PC-9 (cell line): ENCODE measurements at regions not wholly inside any gene's neighbourhood (a gene's known extent, or its start where the extent isn't known, plus 50 kb on each side); places are given as distances from the start of the nearest gene placed in this dataset.

ENCODE experiments used
- BruUV-seq: library from RNA; stranded (reverse); fragments of 400-500 nt; replicated peaks from 2 replicates; lab custom pipeline; 2021; lab: Mats Ljungman, UMichigan
- CTCF ChIA-PET: fragments of 300-600 bp; sonication (Branson Sonifier 250); formaldehyde crosslinking; loops from one replicate; lab custom pipeline; 2022; ENCODE audit warnings: antibody characterized with exemption; lab: Charles Lee
- POLR2A ChIA-PET: fragments of 300-600 bp; sonication (Branson Sonifier 250); formaldehyde crosslinking; loops from one replicate; lab custom pipeline; 2022; ENCODE audit warnings: antibody characterized with exemption; ENCODE audit not compliant: unreplicated experiment; lab: Charles Lee
- DNase-seq, 2 experiments: peaks; one replicate each; pipeline versions ENCODE4 v3.0.0 to v3.0.0-alpha.2; 2015 to 2022; ENCODE audit warnings: mixed read lengths in 1 of 2
- H2AFZ ChIP-seq: fragments of 200-600 bp; sonication (generic); 2 replicates; pipeline ENCODE4 v1.8.1; 2017; ENCODE audit warnings: antibody characterized with exemption
- H3F3A ChIP-seq: fragments of 200-600 bp; sonication (generic); 2 replicates; pipeline ENCODE4 v1.8.1; 2017; ENCODE audit warnings: antibody characterized with exemption, mild to moderate bottlenecking, low read depth; ENCODE audit not compliant: insufficient read depth
- H3K27ac ChIP-seq: fragments of 200-600 bp; sonication (generic); 2 replicates; pipeline ENCODE4 v1.6.1; 2016; ENCODE audit warnings: mixed run types
- H3K27me3 ChIP-seq: fragments of 200-600 bp; sonication (generic); 2 replicates; pipeline ENCODE4 v1.6.1; 2016; ENCODE audit warnings: low read depth, mixed run types; ENCODE audit not compliant: insufficient read depth
- H3K36me3 ChIP-seq: fragments of 200-600 bp; sonication (generic); 2 replicates; pipeline ENCODE4 v1.6.1; 2016; ENCODE audit warnings: low read depth, mixed run types
- H3K4me1 ChIP-seq: fragments of 200-600 bp; sonication (generic); replicated peaks from 2 replicates; pipeline ENCODE4 v1.6.1; 2016; ENCODE audit warnings: mixed run types; ENCODE audit not compliant: insufficient read depth
- H3K4me2 ChIP-seq: fragments of 200-600 bp; sonication (generic); 2 replicates; pipeline ENCODE4 v1.6.1; 2017; ENCODE audit warnings: mixed run types
- H3K4me3 ChIP-seq: fragments of 200-600 bp; sonication (generic); 2 replicates; pipeline ENCODE4 v1.6.1; 2016; ENCODE audit warnings: mixed run types
- H3K79me2 ChIP-seq: fragments of 200-600 bp; sonication (generic); 2 replicates; pipeline ENCODE4 v1.6.1; 2017; ENCODE audit warnings: low read depth, mixed run types
- H3K9me2 ChIP-seq: fragments of 200-600 bp; sonication (generic); 2 replicates; pipeline ENCODE4 v1.8.1; 2017; ENCODE audit warnings: mild to moderate bottlenecking; ENCODE audit not compliant: insufficient read depth
- H3K9me3 ChIP-seq: fragments of 200-600 bp; sonication (generic); 2 replicates; pipeline ENCODE4 v1.8.1; 2016; ENCODE audit warnings: low read depth; ENCODE audit not compliant: insufficient read depth
- H4K20me1 ChIP-seq: fragments of 200-600 bp; sonication (generic); 2 replicates; pipeline ENCODE4 v1.8.1; 2017; ENCODE audit not compliant: insufficient read depth
- EZH2 ChIP-seq: fragments of 200-600 bp; sonication (generic); IDR thresholded peaks from 2 replicates; pipeline ENCODE4 v1.8.0; 2017; ENCODE audit warnings: antibody characterized with exemption, low read depth
- intact Hi-C: fragments of 100-400 bp; cut with micrococcal nuclease; formaldehyde crosslinking; loops from one replicate; pipeline ENCODE4 v1.10.0; 2022; ENCODE audit not compliant: unreplicated experiment
- TF ChIP-seq, protein P1 (sequence below): fragments of 200-600 bp; sonication (generic); conservative IDR thresholded peaks from 2 replicates; pipeline ENCODE4 v1.6.1; 2017; ENCODE audit warnings: mixed run types, antibody characterized with exemption, mild to moderate bottlenecking, moderate library complexity

GRCh38 chr4:57265831-57266582 lies 155.8 kb upstream of the IGFBP7 start:
- no peak overlapping the region for H3K4me2 ChIP-seq
- no peaks in the 10 kb centered on the region for H3K9me2 ChIP-seq
- no peaks in the 10 kb centered on the region for H3F3A ChIP-seq
- DNase-seq, result no peak
- no peaks in the 10 kb centered on the region for H4K20me1 ChIP-seq
- H3K27ac ChIP-seq, result no peak overlapping the region
- ChIA-PET CTCF (interaction anchor here (0.6 kb wide), 1 partner anchor 59 kb away, joined by 3 read pairs; no protein-coding TSS in a partner anchor), POLR2A (no interaction called here)
- H2AFZ ChIP-seq, result no peak overlapping the region
- BruUV-seq, result no TSS peak
- intact Hi-C loops, result no loop called here
- no peaks in the 10 kb centered on the region for H3K79me2 ChIP-seq
- no peaks in the 10 kb centered on the region for H3K9me3 ChIP-seq
- H3K27me3 ChIP-seq, result no peaks in the 10 kb centered on the region
- TF ChIP-seq EZH2, result no peak
- TF ChIP-seq, protein P1, sequence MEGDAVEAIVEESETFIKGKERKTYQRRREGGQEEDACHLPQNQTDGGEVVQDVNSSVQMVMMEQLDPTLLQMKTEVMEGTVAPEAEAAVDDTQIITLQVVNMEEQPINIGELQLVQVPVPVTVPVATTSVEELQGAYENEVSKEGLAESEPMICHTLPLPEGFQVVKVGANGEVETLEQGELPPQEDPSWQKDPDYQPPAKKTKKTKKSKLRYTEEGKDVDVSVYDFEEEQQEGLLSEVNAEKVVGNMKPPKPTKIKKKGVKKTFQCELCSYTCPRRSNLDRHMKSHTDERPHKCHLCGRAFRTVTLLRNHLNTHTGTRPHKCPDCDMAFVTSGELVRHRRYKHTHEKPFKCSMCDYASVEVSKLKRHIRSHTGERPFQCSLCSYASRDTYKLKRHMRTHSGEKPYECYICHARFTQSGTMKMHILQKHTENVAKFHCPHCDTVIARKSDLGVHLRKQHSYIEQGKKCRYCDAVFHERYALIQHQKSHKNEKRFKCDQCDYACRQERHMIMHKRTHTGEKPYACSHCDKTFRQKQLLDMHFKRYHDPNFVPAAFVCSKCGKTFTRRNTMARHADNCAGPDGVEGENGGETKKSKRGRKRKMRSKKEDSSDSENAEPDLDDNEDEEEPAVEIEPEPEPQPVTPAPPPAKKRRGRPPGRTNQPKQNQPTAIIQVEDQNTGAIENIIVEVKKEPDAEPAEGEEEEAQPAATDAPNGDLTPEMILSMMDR, result no peak
- H3K36me3 ChIP-seq, result no peaks in the 10 kb centered on the region
- H3K4me1 ChIP-seq, result no peaks in the 10 kb centered on the region
- H3K4me3 ChIP-seq, result no peak overlapping the region

- no peaks in the 10 kb centered on the region for H4K20me1 ChIP-seq
- POLR2A ChIA-PET, result no interaction called here
- H3K79me2 ChIP-seq, result no peaks in the 10 kb centered on the region
- H3K4me2 ChIP-seq, result no peak overlapping the region
- CTCF ChIA-PET, result no interaction called here
- H3K9me3 ChIP-seq, result no peaks in the 10 kb centered on the region
- H3K4me1 ChIP-seq, result no peaks in the 10 kb centered on the region
- BruUV-seq, result no TSS peak
- no peak for TF ChIP-seq EZH2
- TF ChIP-seq, protein P1, result no peak
- intact Hi-C loops, result no loop called here
- no peak overlapping the region for H3K4me3 ChIP-seq
- no peak overlapping the region for H2AFZ ChIP-seq
- H3K27me3 ChIP-seq, result no peaks in the 10 kb centered on the region
- no peaks in the 10 kb centered on the region for H3K36me3 ChIP-seq
- H3K9me2 ChIP-seq, result no peaks in the 10 kb centered on the region
- no peak for DNase-seq
- no peaks in the 10 kb centered on the region for H3F3A ChIP-seq
- no peak overlapping the region for H3K27ac ChIP-seq
Measured at GRCh38 chr4:57254754-57255153, 144.6 kb upstream of the IGFBP7 start.

DNA sequence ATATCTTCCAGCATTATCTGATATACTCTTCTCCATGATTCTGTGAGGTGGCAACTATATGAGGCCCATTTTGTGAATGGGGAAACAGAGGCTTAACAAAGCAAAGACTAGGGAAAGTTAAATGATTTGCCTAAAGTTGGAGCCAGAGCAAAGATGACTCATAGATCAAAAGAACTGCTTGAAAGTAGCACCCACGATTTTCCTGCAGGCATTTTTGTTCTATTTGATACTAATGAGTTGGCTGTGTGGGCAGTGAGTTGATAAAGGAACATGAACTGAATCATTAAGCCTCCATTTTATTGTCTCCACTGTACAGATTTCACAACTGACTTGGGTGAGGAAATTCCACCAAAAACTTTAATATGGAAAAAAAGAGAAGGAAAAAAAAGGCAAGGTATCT lies 138.9 kb upstream of the IGFBP7 start:
- CTCF ChIA-PET, result no interaction called here
- no peak overlapping the region for H3K4me2 ChIP-seq

More for the DNA sequence above, 138.9 kb upstream of the IGFBP7 start:
- H4K20me1 ChIP-seq, result no peaks in the 10 kb centered on the region
- BruUV-seq, result no TSS peak
- H3K36me3 ChIP-seq, result no peaks in the 10 kb centered on the region
- DNase-seq, result no peak
- H3K27me3 ChIP-seq, result no peaks in the 10 kb centered on the region
- POLR2A ChIA-PET, result no interaction called here
- H3K4me3 ChIP-seq, result no peak overlapping the region
- H3F3A ChIP-seq, result no peaks in the 10 kb centered on the region
- no peak overlapping the region for H3K27ac ChIP-seq
- no peak overlapping the region for H2AFZ ChIP-seq
- intact Hi-C loops, result no loop called here
- no peaks in the 10 kb centered on the region for H3K79me2 ChIP-seq
- no peaks in the 10 kb centered on the region for H3K9me3 ChIP-seq
- no peaks in the 10 kb centered on the region for H3K9me2 ChIP-seq
- no peaks in the 10 kb centered on the region for H3K4me1 ChIP-seq
- TF ChIP-seq, protein P1, result no peak
- no peak for TF ChIP-seq EZH2
